ENCODE measurements at regions not wholly inside any gene's neighbourhood (a gene's known extent, or its start where the extent isn't known, plus 50 kb on each side); places are given as distances from the start of the nearest gene placed in this dataset.

DNA sequence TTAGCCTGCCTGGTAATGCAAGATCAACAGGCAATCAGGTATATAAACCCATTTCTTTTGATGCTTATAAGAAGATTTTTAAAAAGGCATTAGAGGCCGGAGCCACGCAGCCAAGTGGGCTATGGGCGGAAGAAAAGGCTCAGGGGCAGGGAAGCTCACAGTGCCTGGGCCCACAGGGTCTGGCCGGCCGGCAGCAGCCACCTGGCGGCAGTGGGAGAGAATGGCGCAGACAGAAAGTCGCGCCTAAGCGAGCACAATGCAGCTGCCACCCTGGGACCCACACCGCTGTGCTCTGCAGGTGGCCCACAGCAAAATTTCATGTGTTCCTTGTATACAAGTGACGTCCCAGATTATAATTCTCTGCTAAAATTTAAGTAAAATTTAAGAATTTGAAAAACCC, 448.6 kb upstream of the RASGRP1 start:
- H3K4me2 ChIP-seq (ENCODE audit: low read depth, low read length, poor library complexity, severe bottlenecking), result no peak overlapping the region
- TF ChIP-seq EZH2phosphoT487 (conservative IDR thresholded peaks at IDR 0.05; ENCODE audit: low read length) (no peak), CTCF (IDR thresholded peaks at IDR 0.05; ENCODE audit: insufficient read depth, low read length, poor library complexity, severe bottlenecking) (no peak)
- no peaks in the 10 kb centered on the region for H3K27me3 ChIP-seq (ENCODE audit: low read length)
- H3K27ac ChIP-seq (ENCODE audit: low read depth, low read length), result no peak overlapping the region
- no peaks in the 10 kb centered on the region for H3F3A ChIP-seq (ENCODE audit: insufficient read depth)
- no peak overlapping the region for H3K9ac ChIP-seq (ENCODE audit: low read length)
- H3K36me3 ChIP-seq (ENCODE audit: low read length), result no peaks in the 10 kb centered on the region
- H3K9me3 ChIP-seq (ENCODE audit: insufficient read depth, low read length), result no peaks in the 10 kb centered on the region; the same call in 1 of the 2 replicates
- no peaks in the 10 kb centered on the region for H3K9me2 ChIP-seq (replicated peaks; ENCODE audit: insufficient read depth, low read length)
- no peak overlapping the region for H2AFZ ChIP-seq (ENCODE audit: low read depth, low read length, severe bottlenecking)
- no peak overlapping the region for H3K4me3 ChIP-seq (ENCODE audit: insufficient read depth, low read length, poor library complexity, severe bottlenecking)
- no peaks in the 10 kb centered on the region for H3K79me2 ChIP-seq (ENCODE audit: insufficient read depth, low read length)
- no peaks in the 10 kb centered on the region for H4K20me1 ChIP-seq (ENCODE audit: low read depth, low read length)

GRCh38 chr15:39014682-39015081, 450.1 kb upstream of the RASGRP1 start:
- Histone ChIP-seq H3K4me2 (ENCODE audit: low read depth, low read length, poor library complexity, severe bottlenecking) (no peak overlapping the region), H3K79me2 (ENCODE audit: insufficient read depth, low read length) (no peaks in the 10 kb centered on the region), H3K27ac (ENCODE audit: low read depth, low read length) (no peak overlapping the region), H3K9me2 (replicated peaks; ENCODE audit: insufficient read depth, low read length) (no peaks in the 10 kb centered on the region), H4K20me1 (ENCODE audit: low read depth, low read length) (no peaks in the 10 kb centered on the region), H3K4me3 (ENCODE audit: insufficient read depth, low read length, poor library complexity, severe bottlenecking) (no peak overlapping the region), H3K9me3 (ENCODE audit: insufficient read depth, low read length) (no peaks in the 10 kb centered on the region; the same call in 1 of the 2 replicates), H2AFZ (ENCODE audit: low read depth, low read length, severe bottlenecking) (no peak overlapping the region), H3K9ac (ENCODE audit: low read length) (no peak overlapping the region), H3K27me3 (ENCODE audit: low read length) (no peaks in the 10 kb centered on the region), H3F3A (ENCODE audit: insufficient read depth) (no peaks in the 10 kb centered on the region), H3K36me3 (ENCODE audit: low read length) (no peaks in the 10 kb centered on the region)
- TF ChIP-seq CTCF (IDR thresholded peaks at IDR 0.05; ENCODE audit: insufficient read depth, low read length, poor library complexity, severe bottlenecking) (no peak), EZH2phosphoT487 (conservative IDR thresholded peaks at IDR 0.05; ENCODE audit: low read length) (no peak)

DNA sequence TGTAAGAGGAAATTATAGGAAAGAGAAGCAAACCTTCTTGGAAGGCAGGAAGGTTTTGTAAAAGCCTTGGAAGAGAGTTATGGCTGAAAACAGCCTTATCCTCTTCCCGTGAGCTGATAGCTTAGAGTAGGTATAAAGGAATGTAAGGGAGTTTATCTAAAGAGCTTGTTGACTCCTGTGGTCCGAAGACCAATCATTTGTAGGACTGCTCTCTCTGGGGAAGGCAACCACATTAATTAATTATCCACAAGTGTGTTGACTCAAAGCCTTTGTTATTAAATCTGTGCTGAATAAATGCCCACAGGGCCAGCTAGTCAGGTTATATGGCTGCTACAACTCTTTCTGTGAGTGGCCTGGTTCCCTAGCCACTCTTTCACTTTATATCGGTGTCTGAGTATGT, 452.1 kb upstream of the RASGRP1 start:
- Histone ChIP-seq H3K4me3 (ENCODE audit: insufficient read depth, low read length, poor library complexity, severe bottlenecking) (no peak overlapping the region), H3K9me2 (replicated peaks; ENCODE audit: insufficient read depth, low read length) (no peaks in the 10 kb centered on the region)

More for the DNA sequence above, 452.1 kb upstream of the RASGRP1 start:
- Histone ChIP-seq H3K36me3 (ENCODE audit: low read length) (no peaks in the 10 kb centered on the region), H2AFZ (ENCODE audit: low read depth, low read length, severe bottlenecking) (no peak overlapping the region), H3K27ac (ENCODE audit: low read depth, low read length) (no peak overlapping the region), H4K20me1 (ENCODE audit: low read depth, low read length) (no peaks in the 10 kb centered on the region), H3K27me3 (ENCODE audit: low read length) (no peaks in the 10 kb centered on the region), H3K9ac (ENCODE audit: low read length) (no peak overlapping the region), H3F3A (ENCODE audit: insufficient read depth) (no peaks in the 10 kb centered on the region), H3K9me3 (ENCODE audit: insufficient read depth, low read length) (no peaks in the 10 kb centered on the region), H3K79me2 (ENCODE audit: insufficient read depth, low read length) (no peaks in the 10 kb centered on the region), H3K4me2 (ENCODE audit: low read depth, low read length, poor library complexity, severe bottlenecking) (no peak overlapping the region)
- no peak for TF ChIP-seq CTCF (IDR thresholded peaks at IDR 0.05; ENCODE audit: insufficient read depth, low read length, poor library complexity, severe bottlenecking)
- TF ChIP-seq EZH2phosphoT487 (conservative IDR thresholded peaks at IDR 0.05; ENCODE audit: low read length), result no peak

Data from SU-DHL-6 (cell line).